ENCODE measurements at regions not wholly inside any gene's neighbourhood (a gene's known extent, or its start where the extent isn't known, plus 50 kb on each side); places are given as distances from the start of the nearest gene placed in this dataset.

DNA sequence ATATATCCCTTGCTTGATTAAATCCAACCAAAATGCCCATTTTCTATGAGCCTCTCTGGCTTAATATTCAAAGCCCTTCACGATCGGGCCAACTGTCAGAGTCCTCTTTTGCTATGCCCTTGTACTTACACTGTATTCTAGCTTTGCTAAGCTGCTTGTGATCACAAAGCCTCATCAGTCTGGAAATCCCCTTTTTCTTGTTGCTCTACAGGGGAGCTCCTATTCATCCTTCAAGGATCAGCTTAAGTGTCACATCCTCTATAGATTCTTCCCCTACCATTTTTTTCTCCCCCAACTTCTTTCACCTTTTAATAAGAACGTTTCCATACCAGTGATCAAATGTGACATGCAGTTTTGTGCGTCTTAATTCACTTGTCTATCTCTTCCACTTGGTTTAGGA, 450.4 kb upstream of the CHD1 start:
- H3K4me1 ChIP-seq (ENCODE audit: control insufficient read depth, insufficient read depth, low read length) = no peaks in the 10 kb centered on the region
- TF ChIP-seq, protein P1, sequence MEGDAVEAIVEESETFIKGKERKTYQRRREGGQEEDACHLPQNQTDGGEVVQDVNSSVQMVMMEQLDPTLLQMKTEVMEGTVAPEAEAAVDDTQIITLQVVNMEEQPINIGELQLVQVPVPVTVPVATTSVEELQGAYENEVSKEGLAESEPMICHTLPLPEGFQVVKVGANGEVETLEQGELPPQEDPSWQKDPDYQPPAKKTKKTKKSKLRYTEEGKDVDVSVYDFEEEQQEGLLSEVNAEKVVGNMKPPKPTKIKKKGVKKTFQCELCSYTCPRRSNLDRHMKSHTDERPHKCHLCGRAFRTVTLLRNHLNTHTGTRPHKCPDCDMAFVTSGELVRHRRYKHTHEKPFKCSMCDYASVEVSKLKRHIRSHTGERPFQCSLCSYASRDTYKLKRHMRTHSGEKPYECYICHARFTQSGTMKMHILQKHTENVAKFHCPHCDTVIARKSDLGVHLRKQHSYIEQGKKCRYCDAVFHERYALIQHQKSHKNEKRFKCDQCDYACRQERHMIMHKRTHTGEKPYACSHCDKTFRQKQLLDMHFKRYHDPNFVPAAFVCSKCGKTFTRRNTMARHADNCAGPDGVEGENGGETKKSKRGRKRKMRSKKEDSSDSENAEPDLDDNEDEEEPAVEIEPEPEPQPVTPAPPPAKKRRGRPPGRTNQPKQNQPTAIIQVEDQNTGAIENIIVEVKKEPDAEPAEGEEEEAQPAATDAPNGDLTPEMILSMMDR (IDR thresholded peaks at IDR 0.05) = no peak
- H3K36me3 ChIP-seq (ENCODE audit: control insufficient read depth, insufficient read depth, low read length) = no peaks in the 10 kb centered on the region
- ATAC-seq = no peak
- no peak overlapping the region for H3K4me3 Mint-ChIP-seq
- peaks cover 9% of the 10 kb centered on the region for H3K36me3 Mint-ChIP-seq
- intact Hi-C loops (cut with micrococcal nuclease) = no loop called here
- H3K27ac Mint-ChIP-seq = no peak overlapping the region
- H3K27me3 ChIP-seq (ENCODE audit: control insufficient read depth, insufficient read depth, low read length) = no peaks in the 10 kb centered on the region
- 90% methylated on average over 3 of the region's 4 CpGs for WGBS (ENCODE audit: insufficient coverage)
- H3K27me3 Mint-ChIP-seq (ENCODE audit: low read depth in 2 of 2) = no peaks in the 10 kb centered on the region
- H3K9me3 Mint-ChIP-seq = peaks cover 9 to 21% of the 10 kb centered on the region in 2 donors
- H3K27ac ChIP-seq (ENCODE audit: low read length) = no peak overlapping the region
- H3K4me1 Mint-ChIP-seq = no peaks in the 10 kb centered on the region
- no peak overlapping the region for H3K4me3 ChIP-seq (ENCODE audit: low read length)
- H3K9me3 ChIP-seq (ENCODE audit: control insufficient read depth, insufficient read depth, low read length) = peaks cover 2% of the 10 kb centered on the region
- no peak for DNase-seq

DNA sequence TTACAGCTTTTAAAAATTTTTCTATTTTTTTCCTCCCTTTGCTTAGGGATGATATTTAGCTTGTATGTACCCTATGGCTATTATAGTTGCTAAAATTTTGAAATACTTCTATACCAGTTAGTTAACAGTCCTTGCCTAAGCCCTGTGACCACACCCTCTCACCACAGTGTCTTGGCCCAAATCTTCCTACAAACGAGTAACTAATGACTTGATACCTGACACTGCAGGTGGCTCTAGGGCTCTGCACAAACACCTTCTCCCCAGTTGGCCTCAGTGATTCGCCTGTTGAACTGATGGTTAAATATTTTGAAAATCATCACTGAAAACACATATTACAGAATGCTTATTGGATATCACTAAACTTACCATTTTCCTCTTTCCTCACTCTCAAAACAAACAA, 449.6 kb upstream of the CHD1 start:
- whole genome bisulfite sequencing (ENCODE audit: insufficient coverage) = 45% methylated on average over 2 of the region's 2 CpGs
- intact Hi-C loops (cut with micrococcal nuclease) = no loop called here
- Histone ChIP-seq H3K4me3 (ENCODE audit: low read length) (no peak overlapping the region), H3K27ac (ENCODE audit: low read length) (no peak overlapping the region), H3K4me1 (ENCODE audit: control insufficient read depth, insufficient read depth, low read length) (no peaks in the 10 kb centered on the region), H3K9me3 (ENCODE audit: control insufficient read depth, insufficient read depth, low read length) (peaks cover 2% of the 10 kb centered on the region), H3K36me3 (ENCODE audit: control insufficient read depth, insufficient read depth, low read length) (no peaks in the 10 kb centered on the region), H3K27me3 (ENCODE audit: control insufficient read depth, insufficient read depth, low read length) (no peaks in the 10 kb centered on the region)
- no peaks in the 10 kb centered on the region for H3K27me3 Mint-ChIP-seq (ENCODE audit: low read depth in 2 of 2)
- no peak for DNase-seq
- peaks cover 12 to 16% of the 10 kb centered on the region in 2 donors for H3K9me3 Mint-ChIP-seq
- H3K4me1 Mint-ChIP-seq = no peaks in the 10 kb centered on the region
- no peak overlapping the region for H3K27ac Mint-ChIP-seq
- ATAC-seq = no peak
- H3K4me3 Mint-ChIP-seq = no peak overlapping the region
- H3K36me3 Mint-ChIP-seq = peaks cover 9% of the 10 kb centered on the region
- TF ChIP-seq, protein P1 (IDR thresholded peaks at IDR 0.05) = no peak

DNA sequence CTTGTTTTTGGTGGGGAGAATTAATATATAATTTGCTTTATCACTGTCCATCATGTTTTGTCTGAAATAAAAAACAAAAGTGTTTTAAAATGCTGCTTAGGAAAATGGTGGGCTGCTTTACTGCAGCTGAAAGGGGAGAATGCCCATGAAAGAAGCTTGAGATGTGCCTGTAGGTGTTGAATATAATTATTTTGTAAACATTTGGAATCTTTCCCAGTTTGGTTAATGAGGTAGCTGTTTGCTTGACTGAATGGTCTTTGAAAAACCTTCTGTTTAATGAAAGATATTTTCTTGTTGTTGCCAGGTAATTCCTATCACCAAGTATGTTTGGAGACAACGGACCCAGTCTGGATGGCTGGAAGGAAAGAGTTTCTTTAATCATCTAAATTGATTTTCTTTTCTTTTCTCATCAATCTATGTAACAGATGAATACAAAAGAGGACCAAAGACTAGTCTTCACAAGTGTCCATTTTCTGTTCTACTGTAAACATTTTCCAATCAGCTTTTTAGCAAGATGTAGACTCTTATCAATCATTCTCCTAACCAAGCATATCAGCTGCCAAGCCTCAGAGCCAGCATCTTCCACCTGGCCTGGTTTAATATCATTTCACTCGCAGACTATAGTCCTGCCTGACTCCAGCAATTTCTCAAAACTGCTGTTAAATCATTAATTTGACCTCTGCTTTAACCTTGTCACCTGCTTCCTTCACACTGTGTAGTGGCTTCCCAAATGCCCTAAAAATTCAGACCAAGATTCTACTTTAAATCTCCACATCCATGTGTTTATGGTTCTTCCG, 441.2 kb upstream of the CHD1 start:
- peaks cover 5% of the 10 kb centered on the region for H3K36me3 Mint-ChIP-seq
- ATAC-seq = no peak
- TF ChIP-seq, protein P1 (IDR thresholded peaks at IDR 0.05) = no peak
- peaks cover 4 to 13% of the 10 kb centered on the region in 2 donors for H3K9me3 Mint-ChIP-seq
- Histone ChIP-seq H3K9me3 (ENCODE audit: control insufficient read depth, insufficient read depth, low read length) (no peaks in the 10 kb centered on the region), H3K27me3 (ENCODE audit: control insufficient read depth, insufficient read depth, low read length) (no peaks in the 10 kb centered on the region), H3K27ac (ENCODE audit: low read length) (no peak overlapping the region), H3K36me3 (ENCODE audit: control insufficient read depth, insufficient read depth, low read length) (no peaks in the 10 kb centered on the region), H3K4me1 (ENCODE audit: control insufficient read depth, insufficient read depth, low read length) (no peaks in the 10 kb centered on the region), H3K4me3 (ENCODE audit: low read length) (no peak overlapping the region)
- H3K4me3 Mint-ChIP-seq = no peak overlapping the region
- no peaks in the 10 kb centered on the region for H3K4me1 Mint-ChIP-seq
- no peak for DNase-seq
- H3K27me3 Mint-ChIP-seq (ENCODE audit: low read depth in 2 of 2) = no peaks in the 10 kb centered on the region
- H3K27ac Mint-ChIP-seq = no peak overlapping the region
- 76% methylated on average over 2 of the region's 3 CpGs for WGBS (ENCODE audit: insufficient coverage)
- intact Hi-C loops (cut with micrococcal nuclease) = no loop called here

DNA sequence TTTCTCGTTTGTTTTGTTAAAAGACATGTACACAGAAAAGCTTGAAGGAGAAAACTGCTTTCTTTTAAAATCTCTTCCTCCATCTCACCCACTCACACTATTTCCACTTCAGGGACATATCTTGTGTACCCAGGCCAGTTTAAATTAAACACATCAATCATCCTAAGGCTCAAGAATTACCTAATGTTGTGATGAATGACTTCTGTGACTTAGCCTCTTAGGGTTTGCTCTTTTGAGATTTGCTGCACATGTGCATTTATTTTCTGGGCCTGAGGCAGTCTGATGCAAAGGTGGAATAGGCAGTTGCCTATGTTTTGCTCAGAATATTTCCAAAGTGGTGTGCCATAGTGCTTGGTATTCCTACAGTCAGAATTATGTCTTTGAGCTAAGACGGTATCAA, 439.9 kb upstream of the CHD1 start:
- WGBS (ENCODE audit: insufficient coverage) = 90% methylated on average over 1 of the region's 2 CpGs
- H3K27ac ChIP-seq (ENCODE audit: low read length) = no peak overlapping the region
- no peaks in the 10 kb centered on the region for H3K27me3 Mint-ChIP-seq (ENCODE audit: low read depth in 2 of 2)

More for the DNA sequence above, 439.9 kb upstream of the CHD1 start:
- H3K27ac Mint-ChIP-seq = no peak overlapping the region
- TF ChIP-seq, protein P1 (IDR thresholded peaks at IDR 0.05) = no peak
- Histone ChIP-seq H3K27me3 (ENCODE audit: control insufficient read depth, insufficient read depth, low read length) (no peaks in the 10 kb centered on the region), H3K4me3 (ENCODE audit: low read length) (no peak overlapping the region), H3K9me3 (ENCODE audit: control insufficient read depth, insufficient read depth, low read length) (no peaks in the 10 kb centered on the region), H3K4me1 (ENCODE audit: control insufficient read depth, insufficient read depth, low read length) (no peaks in the 10 kb centered on the region), H3K36me3 (ENCODE audit: control insufficient read depth, insufficient read depth, low read length) (no peaks in the 10 kb centered on the region)
- H3K9me3 Mint-ChIP-seq = peaks cover 4 to 11% of the 10 kb centered on the region in 2 donors
- H3K4me3 Mint-ChIP-seq = no peak overlapping the region
- peaks cover 6% of the 10 kb centered on the region for H3K36me3 Mint-ChIP-seq
- ATAC-seq (no peak), DNase-seq (no peak)
- no peaks in the 10 kb centered on the region for H3K4me1 Mint-ChIP-seq
- intact Hi-C loops (cut with micrococcal nuclease) = no loop called here
